ENCODE measurements at regions not wholly inside any gene's neighbourhood (a gene's known extent, or its start where the extent isn't known, plus 50 kb on each side); places are given as distances from the start of the nearest gene placed in this dataset.
"Not testable (repeated sequence)": the region's sequence is repeated elsewhere in the genome, so short reads cannot be mapped to it uniquely, and the experiment has no call there.

GRCh38 chr5:88090506-88090905 is 178.1 kb downstream of the TMEM161B start:
- no peak for DNase-seq

- DNase-seq, result no peak
Measured at GRCh38 chr5:88089719-88090390, 178.8 kb downstream of the TMEM161B start.

- DNase-seq, result no peak
Measured at GRCh38 chr5:88085462-88085861, 183.2 kb downstream of the TMEM161B start.

- DNase-seq, result no peak
Measured at GRCh38 chr5:88081877-88082276, 186.8 kb downstream of the TMEM161B start.

GRCh38 chr5:88063813-88064212 is 204.8 kb downstream of the TMEM161B start:
- no peak for DNase-seq

GRCh38 chr5:88060194-88060593 is 208.5 kb downstream of the TMEM161B start:
- no peak for DNase-seq

- no peak for DNase-seq
Measured at GRCh38 chr5:88058625-88059024, 210.0 kb downstream of the TMEM161B start.

- not testable (repeated sequence) for DNase-seq
Measured at GRCh38 chr5:88052468-88052867, 216.2 kb downstream of the TMEM161B start.

- DNase-seq, result no peak
Measured at GRCh38 chr5:88051148-88051547, 217.5 kb downstream of the TMEM161B start.

- DNase-seq, result no peak
Measured at GRCh38 chr5:88049737-88050136, 218.9 kb downstream of the TMEM161B start.

- DNase-seq, result no peak
Measured at GRCh38 chr5:88049156-88049555, 219.5 kb downstream of the TMEM161B start.

GRCh38 chr5:88045931-88046461 is 222.6 kb downstream of the TMEM161B start:
- DNase-seq, result no peak

GRCh38 chr5:88045165-88045564 is 223.5 kb downstream of the TMEM161B start:
- DNase-seq, result no peak

GRCh38 chr5:88034520-88034919 is 234.1 kb downstream of the TMEM161B start:
- DNase-seq, result no peak

- no peak for DNase-seq
Measured at GRCh38 chr5:88033191-88033590, 235.5 kb downstream of the TMEM161B start.

- no peak for DNase-seq
Measured at GRCh38 chr5:88029011-88029410, 239.6 kb downstream of the TMEM161B start.

GRCh38 chr5:88021141-88021540 is 247.5 kb downstream of the TMEM161B start:
- DNase-seq, result no peak

- DNase-seq, result not testable (repeated sequence)
Measured at GRCh38 chr5:88014984-88015383, 253.7 kb downstream of the TMEM161B start.

- DNase-seq, result no peak
Measured at GRCh38 chr5:88000877-88001276, 267.8 kb downstream of the TMEM161B start.

- DNase-seq, result no peak
Measured at GRCh38 chr5:87997662-87998061, 271.0 kb downstream of the TMEM161B start.

- no peak for DNase-seq
Measured at GRCh38 chr5:87966213-87966612, 302.4 kb downstream of the TMEM161B start.

GRCh38 chr5:87954121-87954520 is 314.5 kb downstream of the TMEM161B start:
- DNase-seq, result no peak

- no peak for DNase-seq
Measured at GRCh38 chr5:87951661-87952060, 317.0 kb downstream of the TMEM161B start.

- no peak for DNase-seq
Measured at GRCh38 chr5:87949676-87950631, 318.7 kb downstream of the TMEM161B start.
